ENCODE measurements at regions not wholly inside any gene's neighbourhood (a gene's known extent, or its start where the extent isn't known, plus 50 kb on each side); places are given as distances from the start of the nearest gene placed in this dataset.

- TF ChIP-seq POLR2A (IDR thresholded peaks at IDR 0.05) (no peak), CTCF (IDR thresholded peaks at IDR 0.05) (no peak), POLR2AphosphoS5 (IDR thresholded peaks at IDR 0.05) (no peak)
Observed at GRCh38 chr7:152937282-152937681, 177.7 kb downstream of the ACTR3B start.
